Smooth muscle cell (in vitro differentiated cells): ENCODE measurements at regions not wholly inside any gene's neighbourhood (a gene's known extent, or its start where the extent isn't known, plus 50 kb on each side); places are given as distances from the start of the nearest gene placed in this dataset.

Experiments
- DNase-seq: peaks from one replicate; lab custom pipeline; 2025; ENCODE audit not compliant: unreplicated experiment; lab: John Stamatoyannopoulos, UW
- H2AFZ ChIP-seq: fragments of 200-600 bp; sonication (generic); 2 replicates; pipeline ENCODE4 v1.6.0; 2016; ENCODE audit warnings: antibody characterized with exemption, low read depth, mild to moderate bottlenecking
- H3F3A ChIP-seq: fragments of 200-600 bp; sonication (generic); 2 replicates; pipeline ENCODE4 v1.6.0; 2017; ENCODE audit warnings: antibody characterized with exemption, low read depth
- H3K27ac ChIP-seq: fragments of 200-600 bp; sonication (generic); 2 replicates; pipeline ENCODE4 v1.5.1; 2016; ENCODE audit warnings: low read depth, mild to moderate bottlenecking
- H3K27me3 ChIP-seq: fragments of 200-600 bp; sonication (generic); 2 replicates; pipeline ENCODE4 v1.6.1; 2016; ENCODE audit warnings: low read depth, mild to moderate bottlenecking
- H3K36me3 ChIP-seq: fragments of 200-600 bp; sonication (generic); 2 replicates; pipeline ENCODE4 v1.5.1; 2016; ENCODE audit warnings: low read depth
- H3K4me1 ChIP-seq: fragments of 200-600 bp; sonication (generic); 2 replicates; pipeline ENCODE4 v1.5.1; 2016; ENCODE audit warnings: low read depth
- H3K4me2 ChIP-seq: fragments of 200-600 bp; sonication (generic); 2 replicates; pipeline ENCODE4 v1.6.0; 2016; ENCODE audit warnings: mild to moderate bottlenecking
- H3K4me3 ChIP-seq: fragments of 200-600 bp; sonication (generic); 2 replicates; pipeline ENCODE4 v1.5.1; 2016; ENCODE audit warnings: mild to moderate bottlenecking
- H3K79me2 ChIP-seq: fragments of 200-600 bp; sonication (generic); 2 replicates; pipeline ENCODE4 v1.6.0; 2016; ENCODE audit warnings: low read depth, mild to moderate bottlenecking
- H3K9ac ChIP-seq: fragments of 200-600 bp; sonication (generic); 2 replicates; pipeline ENCODE4 v1.6.0; 2016; ENCODE audit warnings: low read depth
- H3K9me3 ChIP-seq: fragments of 200-600 bp; sonication (generic); replicated peaks from 2 replicates; pipeline ENCODE4 v1.5.1; 2016; ENCODE audit warnings: low read depth
- H4K20me1 ChIP-seq: fragments of 200-600 bp; sonication (generic); 2 replicates; pipeline ENCODE4 v1.6.0; 2016; ENCODE audit warnings: low read depth
- WGBS: methylation state at CpG from one replicate; pipeline ENCODE4 v1.1.7; 2016; ENCODE audit warnings: low lambda C conversion rate; 5-methylcytosine and 5-hydroxymethylcytosine counted together
- TF ChIP-seq, protein P1 (sequence below): fragments of 200-600 bp; sonication (generic); IDR thresholded peaks from 2 replicates; pipeline ENCODE4 v1.5.1; 2017; ENCODE audit warnings: borderline replicate concordance, mild to moderate bottlenecking, antibody characterized with exemption; ENCODE audit not compliant: insufficient read depth, poor library complexity, severe bottlenecking

DNA sequence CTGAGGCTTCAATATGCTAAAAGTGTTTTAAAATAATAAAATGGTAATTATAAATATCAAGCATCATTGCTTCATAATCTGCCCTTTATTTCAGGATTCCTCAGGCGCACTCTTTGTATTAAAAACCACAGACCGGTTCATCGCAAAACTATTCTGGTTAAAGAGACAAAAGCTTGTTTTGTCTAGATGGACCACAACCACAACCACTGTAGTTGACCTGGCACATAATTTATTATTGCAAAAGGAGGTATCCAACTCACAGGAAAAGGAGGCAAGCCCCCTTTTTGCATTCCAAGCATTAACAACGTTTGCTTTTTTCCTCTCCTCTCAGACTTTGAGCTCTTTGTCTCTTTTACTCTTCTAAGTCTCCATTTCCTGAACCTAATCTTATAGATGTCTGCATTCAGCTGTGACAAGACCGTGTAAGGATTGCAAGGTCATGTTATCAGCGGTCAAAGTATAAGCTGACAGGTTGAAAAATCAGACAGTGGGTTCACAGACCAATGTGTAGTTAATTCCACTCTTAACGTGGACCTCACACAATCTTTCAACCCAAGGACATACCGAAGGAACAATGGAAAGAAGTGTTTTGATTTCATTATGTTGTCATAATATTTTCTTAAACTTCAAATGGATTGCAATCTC is 1057.6 kb downstream of the GALC start:
- no peaks in the 10 kb centered on the region for H3F3A ChIP-seq
- no peaks in the 10 kb centered on the region for H3K36me3 ChIP-seq
- H4K20me1 ChIP-seq: no peaks in the 10 kb centered on the region
- no peak for DNase-seq
- H3K27me3 ChIP-seq: no peaks in the 10 kb centered on the region
- H3K9me3 ChIP-seq: no peaks in the 10 kb centered on the region
- no peak overlapping the region for H3K4me3 ChIP-seq
- H3K27ac ChIP-seq: no peak overlapping the region
- H3K4me1 ChIP-seq: no peaks in the 10 kb centered on the region
- TF ChIP-seq, protein P1, sequence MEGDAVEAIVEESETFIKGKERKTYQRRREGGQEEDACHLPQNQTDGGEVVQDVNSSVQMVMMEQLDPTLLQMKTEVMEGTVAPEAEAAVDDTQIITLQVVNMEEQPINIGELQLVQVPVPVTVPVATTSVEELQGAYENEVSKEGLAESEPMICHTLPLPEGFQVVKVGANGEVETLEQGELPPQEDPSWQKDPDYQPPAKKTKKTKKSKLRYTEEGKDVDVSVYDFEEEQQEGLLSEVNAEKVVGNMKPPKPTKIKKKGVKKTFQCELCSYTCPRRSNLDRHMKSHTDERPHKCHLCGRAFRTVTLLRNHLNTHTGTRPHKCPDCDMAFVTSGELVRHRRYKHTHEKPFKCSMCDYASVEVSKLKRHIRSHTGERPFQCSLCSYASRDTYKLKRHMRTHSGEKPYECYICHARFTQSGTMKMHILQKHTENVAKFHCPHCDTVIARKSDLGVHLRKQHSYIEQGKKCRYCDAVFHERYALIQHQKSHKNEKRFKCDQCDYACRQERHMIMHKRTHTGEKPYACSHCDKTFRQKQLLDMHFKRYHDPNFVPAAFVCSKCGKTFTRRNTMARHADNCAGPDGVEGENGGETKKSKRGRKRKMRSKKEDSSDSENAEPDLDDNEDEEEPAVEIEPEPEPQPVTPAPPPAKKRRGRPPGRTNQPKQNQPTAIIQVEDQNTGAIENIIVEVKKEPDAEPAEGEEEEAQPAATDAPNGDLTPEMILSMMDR: no peak
- WGBS: 47% methylated on average over 8 of the region's 8 CpGs
- no peak overlapping the region for H2AFZ ChIP-seq
- no peak overlapping the region for H3K9ac ChIP-seq
- no peaks in the 10 kb centered on the region for H3K79me2 ChIP-seq
- peak overlapping the region; percentile 18 for H3K4me2 ChIP-seq

DNA sequence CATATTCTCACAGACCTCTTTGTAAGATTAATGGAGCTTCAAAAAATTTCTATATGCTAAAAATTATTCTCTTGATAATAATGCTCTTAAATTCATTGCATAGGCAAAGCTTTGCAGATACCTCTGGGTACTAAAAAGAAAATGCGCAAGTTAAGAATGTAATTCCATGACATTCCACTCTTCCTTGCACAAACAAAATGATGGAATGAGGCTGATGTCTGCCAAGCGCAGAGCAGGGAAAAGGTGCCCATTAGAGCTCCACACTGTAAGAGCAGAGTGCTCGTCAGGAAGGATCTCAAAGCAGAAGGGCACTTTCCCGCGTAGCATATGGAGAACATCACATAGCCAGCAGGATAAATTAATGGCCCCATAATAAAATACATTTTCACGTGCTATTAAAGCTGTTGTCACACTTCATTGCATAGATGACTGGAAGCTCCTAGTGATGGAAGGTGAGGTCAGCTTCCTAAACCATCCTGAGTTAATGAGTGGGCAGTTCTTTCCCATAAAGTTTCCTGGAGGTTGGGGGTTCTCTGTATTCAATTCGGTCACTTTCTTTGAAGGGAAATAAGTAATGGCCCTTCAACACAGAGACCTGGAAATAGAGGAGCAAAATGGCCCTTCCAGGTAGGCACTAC is 1058.9 kb downstream of the GALC start:
- Histone ChIP-seq H3K9me3 (no peaks in the 10 kb centered on the region), H3K4me3 (no peak overlapping the region), H3K27me3 (no peaks in the 10 kb centered on the region), H4K20me1 (no peaks in the 10 kb centered on the region), H3K27ac (no peak overlapping the region), H2AFZ (no peak overlapping the region), H3K9ac (no peak overlapping the region), H3K36me3 (no peaks in the 10 kb centered on the region), H3K4me1 (no peaks in the 10 kb centered on the region), H3K79me2 (no peaks in the 10 kb centered on the region), H3F3A (no peaks in the 10 kb centered on the region), H3K4me2 (no peak overlapping the region)
- 88% methylated on average over 7 of the region's 7 CpGs for WGBS
- TF ChIP-seq, protein P1: no peak
- no peak for DNase-seq

DNA sequence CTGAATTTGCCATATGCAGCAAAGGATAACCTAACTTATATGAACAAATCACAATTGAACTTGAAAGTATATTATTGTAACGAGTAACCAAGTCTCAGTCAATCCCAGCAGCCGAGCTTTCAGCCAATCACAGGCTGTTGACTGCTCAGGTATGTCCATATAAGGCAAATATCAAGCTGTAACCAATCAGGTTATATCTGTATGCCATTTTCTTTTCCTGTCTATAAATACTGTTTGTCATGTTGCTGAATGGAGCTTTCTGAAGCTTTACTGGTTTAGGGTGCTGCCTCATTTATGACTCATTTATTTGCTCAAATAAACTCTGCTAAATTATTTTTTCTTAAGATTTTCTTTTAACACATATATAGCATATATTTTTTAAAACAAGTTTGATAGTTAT is 1059.5 kb downstream of the GALC start:
- 85% methylated on average over 2 of the region's 2 CpGs for WGBS
- no peak for DNase-seq
- Histone ChIP-seq H3K4me2 (no peak overlapping the region), H4K20me1 (no peaks in the 10 kb centered on the region), H3K4me1 (no peaks in the 10 kb centered on the region), H3K36me3 (no peaks in the 10 kb centered on the region), H3K4me3 (no peak overlapping the region), H3K27me3 (no peaks in the 10 kb centered on the region), H3K9ac (no peak overlapping the region), H3K79me2 (no peaks in the 10 kb centered on the region), H3K27ac (no peak overlapping the region), H2AFZ (no peak overlapping the region), H3F3A (no peaks in the 10 kb centered on the region), H3K9me3 (no peaks in the 10 kb centered on the region)
- TF ChIP-seq, protein P1: no peak

DNA sequence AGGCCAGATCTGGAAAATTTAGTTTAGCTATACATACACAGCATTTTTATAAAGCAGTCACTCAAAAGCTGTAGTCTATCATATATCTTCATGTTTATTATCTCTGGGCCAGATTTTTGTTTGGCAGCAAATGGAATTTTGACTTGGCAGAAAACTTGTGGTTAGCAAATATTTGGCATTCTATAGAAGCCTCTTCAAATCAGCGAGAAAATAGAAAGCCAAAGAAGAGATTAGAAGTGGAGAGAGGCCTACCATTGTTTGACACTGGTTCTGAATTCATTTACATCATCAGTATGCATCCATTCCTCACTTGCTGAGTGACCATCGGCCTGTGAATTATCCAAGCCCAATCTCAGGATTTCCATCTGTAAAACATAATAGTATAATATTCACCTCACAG is 1077.6 kb downstream of the GALC start:
- Histone ChIP-seq H2AFZ (no peak overlapping the region), H3K9ac (no peak overlapping the region), H3K4me2 (no peak overlapping the region), H3F3A (no peaks in the 10 kb centered on the region), H3K27me3 (no peaks in the 10 kb centered on the region), H3K4me3 (no peak overlapping the region), H4K20me1 (no peaks in the 10 kb centered on the region), H3K9me3 (no peaks in the 10 kb centered on the region), H3K4me1 (no peaks in the 10 kb centered on the region), H3K27ac (no peak overlapping the region), H3K79me2 (no peaks in the 10 kb centered on the region), H3K36me3 (no peaks in the 10 kb centered on the region)
- DNase-seq: no peak
- TF ChIP-seq, protein P1: no peak
- WGBS: 80% methylated on average over 2 of the region's 2 CpGs
